Stomach (tissue), 8 donors: ENCODE measurements at regions not wholly inside any gene's neighbourhood (a gene's known extent, or its start where the extent isn't known, plus 50 kb on each side); places are given as distances from the start of the nearest gene placed in this dataset.
"Not testable (repeated sequence)": the region's sequence is repeated elsewhere in the genome, so short reads cannot be mapped to it uniquely, and the experiment has no call there.

ENCODE experiments used
- DNase-seq, 2 donors: peaks; one replicate each; pipeline versions ENCODE4 v3.0.0 to v3.0.0-alpha.2; 2013 to 2019
- H3K27ac ChIP-seq, 5 donors: fragments of 200-600 bp in 4 of 5; sonication (generic) in 4 of 5; one replicate each; pipeline ENCODE4 v1.5.1; 2013 to 2019; ENCODE audit warnings: mild to moderate bottlenecking in 1 of 5, moderate library complexity in 1 of 5
- H3K27me3 ChIP-seq, 3 donors: fragments of 200-600 bp; sonication (generic); one replicate each; pipeline ENCODE4 v1.5.1; 2017 to 2019; ENCODE audit warnings: mixed run types in 1 of 3
- H3K36me3 ChIP-seq, 4 donors: fragments of 200-600 bp; sonication (generic); 1 replicate in 3 of 4; 2 replicates in 1 of 4; pipeline ENCODE4 v1.5.1; 2016 to 2019
- H3K4me1 ChIP-seq, 4 donors: fragments of 200-600 bp; sonication (generic); one replicate each; pipeline ENCODE4 v1.5.1; 2016 to 2019
- H3K4me3 ChIP-seq, 4 donors: fragments of 200-600 bp; sonication (generic) in 3 of 4; one replicate each; pipeline ENCODE4 v1.5.1; 2016 to 2019; ENCODE audit warnings: mild to moderate bottlenecking in 1 of 4
- H3K9me3 ChIP-seq, 4 donors: fragments of 200-600 bp; sonication (generic); one replicate each; pipeline ENCODE4 v1.5.1; 2016 to 2019
- CTCF ChIP-seq, 7 experiments: fragments of 450-650 bp in 4 of 7; fragments of 200-600 bp in 3 of 7; sonication (generic) in 3 of 7; IDR thresholded peaks; one replicate each; pipeline ENCODE4 v1.5.1; 2016 to 2019; ENCODE audit warnings: antibody characterized with exemption in 7 of 7, control low read depth in 2 of 7, mild to moderate bottlenecking in 1 of 7
- EP300 ChIP-seq: sonication (generic); formaldehyde crosslinking; IDR thresholded peaks from one replicate; pipeline ENCODE4 v1.6.1; 2017; ENCODE audit warnings: antibody characterized with exemption
- POLR2A ChIP-seq, 4 donors: fragments of 450-650 bp; IDR thresholded peaks; one replicate each; pipeline ENCODE4 v1.6.1; 2016; ENCODE audit warnings: antibody characterized with exemption in 4 of 4, control low read depth in 2 of 4, mild to moderate bottlenecking in 1 of 4, moderate library complexity in 1 of 4
- POLR2AphosphoS5 ChIP-seq, 3 donors: sonication (generic); formaldehyde crosslinking; IDR thresholded peaks; one replicate each; pipeline ENCODE4 v1.6.1; 2016; ENCODE audit warnings: antibody characterized with exemption in 3 of 3
- WGBS, 5 donors: extraction: QIAGEN DNeasy Blood & Tissue Kit in 3 of 5; methylation state at CpG; one replicate each; pipeline versions ENCODE4 v1.1.5 to v1.1.7; 2013 to 2018; 5-methylcytosine and 5-hydroxymethylcytosine counted together
- intact Hi-C: fragments of 100-400 bp; cut with DNase I; formaldehyde crosslinking; loops from one replicate; pipeline ENCODE4 v1.15.1; 2023; ENCODE audit warnings: low total_unique reads
- donor health status: healthy with polysubstance abuse.
- donor health status: Bipolar disorder and iron deficiency.
- donor health status: healthy.

- Histone ChIP-seq H3K9me3 (peaks cover 0 to 7% (median 0%) of the 10 kb centered on the region in 4 donors), H3K36me3 (no peaks in the 10 kb centered on the region), H3K4me1 (peaks cover 0 to 5% (median 0%) of the 10 kb centered on the region in 4 donors), H3K4me3 (no peak overlapping the region), H3K27me3 (no peaks in the 10 kb centered on the region), H3K27ac (no peak overlapping the region)
- no peak for DNase-seq
- no peak for TF ChIP-seq CTCF (IDR thresholded peaks at IDR 0.05)
- TF ChIP-seq POLR2AphosphoS5 (IDR thresholded peaks at IDR 0.05) = no peak
- TF ChIP-seq EP300 = no peak
- no peak for TF ChIP-seq POLR2A (IDR thresholded peaks at IDR 0.05)
- intact Hi-C loops = no loop called here
Measured at GRCh38 chr4:117135634-117136354, 50.4 kb upstream of the TRAM1L1 start.

DNA sequence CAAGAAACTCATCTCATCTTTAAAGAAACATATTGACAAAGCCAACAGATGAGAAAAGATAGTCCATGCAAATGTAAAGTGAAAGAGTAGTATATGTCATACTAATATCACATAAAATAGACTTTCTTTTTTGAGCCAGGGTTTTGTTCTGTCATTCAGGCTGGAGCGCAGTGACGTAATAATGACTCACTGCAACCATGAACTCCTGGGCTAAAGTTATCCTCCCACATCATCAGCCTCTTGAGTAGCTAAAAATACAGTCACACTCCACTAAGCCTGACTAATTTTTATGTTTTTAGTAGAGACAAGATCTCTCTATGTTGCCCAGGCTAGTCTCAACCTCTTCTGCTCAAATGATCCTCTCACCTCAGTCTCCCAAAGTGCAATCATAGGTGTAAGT lies 51.8 kb upstream of the TRAM1L1 start:
- H3K4me3 ChIP-seq = no peak overlapping the region
- H3K9me3 ChIP-seq = peaks cover 0 to 7% (median 0%) of the 10 kb centered on the region in 4 donors
- H3K27me3 ChIP-seq = no peaks in the 10 kb centered on the region
- H3K36me3 ChIP-seq = no peaks in the 10 kb centered on the region
- no peak for DNase-seq
- TF ChIP-seq EP300 (no peak), CTCF (IDR thresholded peaks at IDR 0.05) (no peak), POLR2AphosphoS5 (IDR thresholded peaks at IDR 0.05) (no peak), POLR2A (IDR thresholded peaks at IDR 0.05) (no peak)
- 87 to 93% (median 90%) methylated on average over 2 of the region's 2 CpGs for WGBS, 5 donors
- no peak overlapping the region for H3K27ac ChIP-seq
- H3K4me1 ChIP-seq = peaks cover 0 to 5% (median 0%) of the 10 kb centered on the region in 4 donors
- intact Hi-C loops = no loop called here

- H3K27me3 ChIP-seq, H3K4me3 ChIP-seq, H3K27ac ChIP-seq, H3K9me3 ChIP-seq, H3K4me1 ChIP-seq, H3K36me3 ChIP-seq, intact Hi-C loops, DNase-seq: not testable (repeated sequence)
- 81 to 86% (median 82%) methylated on average over 3 of the region's 3 CpGs for WGBS, 5 donors
Measured at GRCh38 chr4:117138732-117139131, 53.4 kb upstream of the TRAM1L1 start.

GRCh38 chr4:117154251-117154650 lies 68.9 kb upstream of the TRAM1L1 start:
- Histone ChIP-seq H3K27ac (no peak overlapping the region), H3K9me3 (no peaks in the 10 kb centered on the region), H3K27me3 (no peaks in the 10 kb centered on the region), H3K36me3 (no peaks in the 10 kb centered on the region), H3K4me1 (no peaks in the 10 kb centered on the region), H3K4me3 (no peak overlapping the region)
- intact Hi-C loops = no loop called here
- TF ChIP-seq POLR2A (IDR thresholded peaks at IDR 0.05) = no peak
- TF ChIP-seq CTCF (IDR thresholded peaks at IDR 0.05) = no peak
- no peak for TF ChIP-seq EP300
- no peak for TF ChIP-seq POLR2AphosphoS5 (IDR thresholded peaks at IDR 0.05)
- WGBS, 5 donors = 82 to 92% (median 91%) methylated on average over 2 to 6 of the region's 6 CpGs
- no peak for DNase-seq

- no peak overlapping the region for H3K27ac ChIP-seq
- TF ChIP-seq EP300 (no peak), POLR2AphosphoS5 (IDR thresholded peaks at IDR 0.05) (no peak), POLR2A (IDR thresholded peaks at IDR 0.05) (no peak), CTCF (IDR thresholded peaks at IDR 0.05) (no peak)
- WGBS, 5 donors = 22 to 34% (median 29%) methylated on average over 2 of the region's 2 CpGs
- H3K36me3 ChIP-seq = no peaks in the 10 kb centered on the region
- H3K4me1 ChIP-seq = no peaks in the 10 kb centered on the region
- H3K27me3 ChIP-seq = no peaks in the 10 kb centered on the region
- H3K9me3 ChIP-seq = no peaks in the 10 kb centered on the region
- no peak for DNase-seq
- no peak overlapping the region for H3K4me3 ChIP-seq
- intact Hi-C loops = no loop called here
Measured at GRCh38 chr4:117156806-117157205, 71.4 kb upstream of the TRAM1L1 start.
